B cell (primary cell): ENCODE measurements at regions not wholly inside any gene's neighbourhood (a gene's known extent, or its start where the extent isn't known, plus 50 kb on each side); places are given as distances from the start of the nearest gene placed in this dataset.

Experiments used
- ATAC-seq: fragments of 200-7000 bp; cut with Tn5 transposase; one replicate; pipeline ENCODE4 v1.10.0; 2021; ENCODE audit warnings: low read depth, mild to moderate bottlenecking, moderate number of reproducible peaks, moderate library complexity
- CTCF ChIA-PET: fragments of 350-600 bp; sonication (Branson Sonifier 250); formaldehyde crosslinking; loops from one replicate; lab custom pipeline; 2021; ENCODE audit warnings: antibody characterized with exemption, inconsistent platforms; lab: Charles Lee
- POLR2A ChIA-PET: fragments of 350-600 bp; sonication (Branson Sonifier 250); formaldehyde crosslinking; loops from one replicate; lab custom pipeline; 2021; ENCODE audit warnings: antibody characterized with exemption; lab: Charles Lee
- DNase-seq: peaks from one replicate; pipeline ENCODE4 v3.0.0; 2013
- H2AFZ ChIP-seq: 2 replicates; pipeline ENCODE4 v1.6.1; 2012; ENCODE audit warnings: mild to moderate bottlenecking, low read depth, low read length; ENCODE audit not compliant: insufficient read depth, poor library complexity, severe bottlenecking
- H3K27ac ChIP-seq, 2 donors: 1 replicate in 1 of 2; 2 replicates in 1 of 2; pipeline ENCODE4 v1.5.1; 2012 to 2013; ENCODE audit warnings: low read length in 2 of 2, mild to moderate bottlenecking in 2 of 2, moderate library complexity in 1 of 2
- H3K27me3 ChIP-seq, 4 experiments: fragments of 200-600 bp in 1 of 4; sonication (generic) in 1 of 4; replicated peaks in 1 of 4; 1 replicate in 2 of 4; 2 replicates in 2 of 4; pipeline versions ENCODE4 v1.6.1 to v1.7.0; 2013 to 2016; ENCODE audit warnings: low read length in 3 of 4, mild to moderate bottlenecking in 2 of 4, mixed read lengths in 1 of 4, moderate library complexity in 1 of 4; ENCODE audit not compliant: insufficient read depth in 4 of 4, control insufficient read depth in 3 of 4; ENCODE audit errors: control extremely low read depth in 1 of 4
- H3K36me3 ChIP-seq, 2 experiments: replicated peaks in 1 of 2; 1 replicate in 1 of 2; 2 replicates in 1 of 2; pipeline versions ENCODE4 v1.6.1 to v1.7.1; 2013; ENCODE audit warnings: low read length in 1 of 2; ENCODE audit not compliant: insufficient read depth in 2 of 2, control insufficient read depth in 1 of 2; ENCODE audit errors: control extremely low read depth in 1 of 2, extremely low read depth in 1 of 2
- H3K4me1 ChIP-seq, 2 donors: fragments of 200-600 bp in 1 of 2; sonication (generic) in 1 of 2; 1 replicate in 1 of 2; 2 replicates in 1 of 2; pipeline versions ENCODE4 v1.5.1 to v1.6.1; 2013 to 2017; ENCODE audit warnings: low read length in 2 of 2; ENCODE audit not compliant: control insufficient read depth in 2 of 2, insufficient read depth in 2 of 2
- H3K4me2 ChIP-seq: replicated peaks from 2 replicates; pipeline ENCODE3; 2012; ENCODE audit warnings: mild to moderate bottlenecking, low read depth, low read length; ENCODE audit not compliant: poor library complexity, severe bottlenecking
- H3K4me3 ChIP-seq, 5 experiments: fragments of 200-600 bp in 1 of 5; sonication (generic) in 1 of 5; 1 replicate in 3 of 5; 2 replicates in 2 of 5; pipeline versions ENCODE4 v1.5.1 to v1.7.0; 2011 to 2016; ENCODE audit warnings: low read length in 4 of 5, mild to moderate bottlenecking in 4 of 5, low read depth in 2 of 5, control low read depth in 1 of 5, moderate library complexity in 1 of 5; ENCODE audit not compliant: insufficient read depth in 1 of 5; ENCODE audit errors: control extremely low read depth in 1 of 5, extremely low read depth in 1 of 5
- H3K79me2 ChIP-seq: fragments of 200-600 bp; sonication (generic); one replicate; pipeline ENCODE4 v1.6.0; 2016; ENCODE audit warnings: low read length; ENCODE audit not compliant: control insufficient read depth, insufficient read depth
- H3K9ac ChIP-seq: fragments of 200-600 bp; sonication (generic); 2 replicates; pipeline ENCODE4 v1.6.1; 2017; ENCODE audit warnings: mild to moderate bottlenecking, low read length, moderate library complexity
- H3K9me3 ChIP-seq, 3 donors: one replicate each; pipeline versions ENCODE4 v1.6.1 to v1.7.1; 2013; ENCODE audit warnings: low read length in 2 of 3; ENCODE audit not compliant: control insufficient read depth in 2 of 3, insufficient read depth in 1 of 3; ENCODE audit errors: control extremely low read depth in 1 of 3
- H4K20me1 ChIP-seq: 2 replicates; pipeline ENCODE4 v1.6.0; 2012; ENCODE audit warnings: mild to moderate bottlenecking, low read length; ENCODE audit not compliant: insufficient read depth, control insufficient read depth, poor library complexity, severe bottlenecking
- H3K27ac Mint-ChIP-seq: one replicate; pipeline ENCODE4 v1.8.0; 2021; ENCODE audit warnings: mixed read lengths
- H3K27me3 Mint-ChIP-seq: one replicate; pipeline ENCODE4 v1.8.0; 2021; ENCODE audit warnings: mixed read lengths
- H3K4me1 Mint-ChIP-seq: one replicate; pipeline ENCODE4 v1.8.0; 2021; ENCODE audit warnings: mixed read lengths
- H3K4me3 Mint-ChIP-seq: one replicate; pipeline ENCODE4 v1.8.0; 2021; ENCODE audit warnings: mixed read lengths
- H3K9me3 Mint-ChIP-seq: one replicate; pipeline ENCODE4 v1.8.0; 2022; ENCODE audit warnings: mixed read lengths; ENCODE audit not compliant: insufficient read depth
- EZH2 ChIP-seq: IDR thresholded peaks from 2 replicates; pipeline ENCODE4 v1.6.1; 2012; ENCODE audit warnings: borderline replicate concordance, low read depth, mild to moderate bottlenecking, moderate library complexity, low read length; ENCODE audit not compliant: insufficient read depth, poor library complexity, severe bottlenecking
- WGBS: methylation state at CpG from one replicate; pipeline ENCODE4 v1.1.5; 2013; ENCODE audit warnings: missing lambda C conversion rate; ENCODE audit not compliant: insufficient coverage; 5-methylcytosine and 5-hydroxymethylcytosine counted together
- intact Hi-C: fragments of 100-400 bp; cut with micrococcal nuclease; formaldehyde crosslinking; loops from one replicate; pipeline ENCODE4 v1.10.0; 2022
- TF ChIP-seq, protein P1 (sequence below): fragments of 200-600 bp; IDR thresholded peaks from one replicate; pipeline ENCODE4 v1.8.0; 2022; ENCODE audit warnings: antibody characterized with exemption, mild to moderate bottlenecking

DNA sequence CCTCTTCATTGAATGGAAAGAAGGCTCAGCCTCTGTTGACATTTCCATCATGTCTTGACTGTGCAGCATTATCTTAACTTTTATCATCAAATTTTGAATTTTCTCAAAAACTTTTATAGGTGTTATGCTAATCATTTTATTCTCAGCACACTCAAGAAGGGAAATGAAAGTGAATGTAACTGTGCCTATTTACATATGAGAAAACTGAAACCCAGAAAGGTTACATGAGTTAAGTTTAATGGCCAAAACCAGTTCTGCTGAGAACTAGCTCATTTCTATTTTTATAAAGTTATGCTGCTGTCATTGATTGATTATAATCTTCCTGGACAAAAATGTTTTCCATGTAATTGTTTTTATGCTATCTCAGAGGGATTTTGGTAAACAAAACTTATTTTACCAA is 618.8 kb upstream of the NRXN1 start:
- Histone ChIP-seq H3K9ac (no peak overlapping the region), H3K79me2 (no peaks in the 10 kb centered on the region), H2AFZ (no peak overlapping the region), H3K27ac (no peak overlapping the region), H3K4me1 (no peaks in the 10 kb centered on the region), H3K27me3 (no peaks in the 10 kb centered on the region), H3K4me3 (no peak overlapping the region), H4K20me1 (no peaks in the 10 kb centered on the region), H3K4me2 (no peak overlapping the region), H3K9me3 (no peaks in the 10 kb centered on the region), H3K36me3 (no peaks in the 10 kb centered on the region)
- CTCF ChIA-PET, result no interaction called here
- TF ChIP-seq, protein P1, sequence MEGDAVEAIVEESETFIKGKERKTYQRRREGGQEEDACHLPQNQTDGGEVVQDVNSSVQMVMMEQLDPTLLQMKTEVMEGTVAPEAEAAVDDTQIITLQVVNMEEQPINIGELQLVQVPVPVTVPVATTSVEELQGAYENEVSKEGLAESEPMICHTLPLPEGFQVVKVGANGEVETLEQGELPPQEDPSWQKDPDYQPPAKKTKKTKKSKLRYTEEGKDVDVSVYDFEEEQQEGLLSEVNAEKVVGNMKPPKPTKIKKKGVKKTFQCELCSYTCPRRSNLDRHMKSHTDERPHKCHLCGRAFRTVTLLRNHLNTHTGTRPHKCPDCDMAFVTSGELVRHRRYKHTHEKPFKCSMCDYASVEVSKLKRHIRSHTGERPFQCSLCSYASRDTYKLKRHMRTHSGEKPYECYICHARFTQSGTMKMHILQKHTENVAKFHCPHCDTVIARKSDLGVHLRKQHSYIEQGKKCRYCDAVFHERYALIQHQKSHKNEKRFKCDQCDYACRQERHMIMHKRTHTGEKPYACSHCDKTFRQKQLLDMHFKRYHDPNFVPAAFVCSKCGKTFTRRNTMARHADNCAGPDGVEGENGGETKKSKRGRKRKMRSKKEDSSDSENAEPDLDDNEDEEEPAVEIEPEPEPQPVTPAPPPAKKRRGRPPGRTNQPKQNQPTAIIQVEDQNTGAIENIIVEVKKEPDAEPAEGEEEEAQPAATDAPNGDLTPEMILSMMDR, result no peak
- TF ChIP-seq EZH2, result no peak
- DNase-seq (no peak), ATAC-seq (no peak)
- POLR2A ChIA-PET, result no interaction called here
- Mint-ChIP-seq H3K4me1 (no peaks in the 10 kb centered on the region), H3K27me3 (no peaks in the 10 kb centered on the region), H3K4me3 (no peak overlapping the region), H3K9me3 (peaks cover 5% of the 10 kb centered on the region), H3K27ac (no peak overlapping the region)
- intact Hi-C loops, result no loop called here

DNA sequence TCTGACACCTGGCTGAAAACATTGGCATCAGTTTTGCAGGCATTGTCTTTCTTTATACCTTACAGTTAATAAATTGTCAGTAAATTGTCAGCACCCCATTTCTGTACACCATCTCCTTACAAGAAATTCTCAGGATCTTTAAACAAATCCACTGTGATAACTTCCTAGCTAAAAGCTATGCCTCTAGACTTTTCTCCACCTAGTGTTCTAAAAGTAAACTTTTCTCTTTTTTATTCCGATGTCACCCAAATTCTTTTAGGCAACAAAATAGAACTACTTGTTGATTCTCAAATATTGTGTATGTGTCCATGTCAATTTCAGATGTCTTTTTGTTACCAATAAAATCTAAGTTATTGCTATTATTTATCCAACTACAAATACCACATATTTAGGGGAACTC is 617.4 kb upstream of the NRXN1 start:
- no peak overlapping the region for H3K4me3 Mint-ChIP-seq
- POLR2A ChIA-PET, result no interaction called here

More for the DNA sequence above, 617.4 kb upstream of the NRXN1 start:
- no peaks in the 10 kb centered on the region for H3K9me3 ChIP-seq
- TF ChIP-seq, protein P1, result no peak
- no peak for TF ChIP-seq EZH2
- H3K4me2 ChIP-seq, result no peak overlapping the region
- H3K36me3 ChIP-seq, result no peaks in the 10 kb centered on the region
- no peak overlapping the region for H3K9ac ChIP-seq
- WGBS, result no CpG with 5 or more reads among the region's 1 CpG
- H3K4me3 ChIP-seq, result no peak overlapping the region
- DNase-seq (no peak), ATAC-seq (no peak)
- no peak overlapping the region for H3K27ac ChIP-seq
- H3K27ac Mint-ChIP-seq, result no peak overlapping the region
- CTCF ChIA-PET, result no interaction called here
- H3K9me3 Mint-ChIP-seq, result peaks cover 5% of the 10 kb centered on the region
- no peak overlapping the region for H2AFZ ChIP-seq
- no peaks in the 10 kb centered on the region for H3K27me3 ChIP-seq
- no peaks in the 10 kb centered on the region for H3K27me3 Mint-ChIP-seq
- H3K4me1 ChIP-seq, result no peaks in the 10 kb centered on the region
- intact Hi-C loops, result no loop called here
- no peaks in the 10 kb centered on the region for H4K20me1 ChIP-seq
- no peaks in the 10 kb centered on the region for H3K79me2 ChIP-seq
- H3K4me1 Mint-ChIP-seq, result no peaks in the 10 kb centered on the region
